Activated naive CD4-positive, alpha-beta T cell treated with anti-CD3 and anti-CD28 coated beads, Interleukin-2, amount 50 U/mL, for 16 hours (primary cell): ENCODE measurements at regions not wholly inside any gene's neighbourhood (a gene's known extent, or its start where the extent isn't known, plus 50 kb on each side); places are given as distances from the start of the nearest gene placed in this dataset.

Source experiments
- DNase-seq: peaks from one replicate; pipeline ENCODE4 v3.0.0-alpha.2; 2020

GRCh38 chr2:7878786-7879482 is 802.9 kb upstream of the ID2 start:
- no peak for DNase-seq

DNA sequence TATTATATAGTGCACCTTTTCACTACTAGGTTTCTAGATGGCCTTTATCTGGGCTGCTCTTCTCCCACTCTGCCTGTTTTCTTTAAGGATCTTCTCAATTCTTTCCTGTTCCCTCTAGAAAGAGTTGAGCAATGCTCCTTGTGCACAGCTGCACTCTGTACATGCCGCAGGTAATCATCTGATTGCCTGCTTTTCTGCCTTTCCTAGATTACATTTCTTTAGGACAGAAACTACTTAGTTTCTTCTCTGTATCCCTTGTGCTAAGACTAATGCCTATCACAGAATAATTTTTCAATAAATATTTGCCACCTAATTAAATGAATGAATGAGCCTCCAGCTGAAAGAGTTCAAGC is 802.4 kb upstream of the ID2 start:
- no peak for DNase-seq

- DNase-seq, result no peak
Observed at GRCh38 chr2:7880126-7880525, 801.7 kb upstream of the ID2 start.

DNA sequence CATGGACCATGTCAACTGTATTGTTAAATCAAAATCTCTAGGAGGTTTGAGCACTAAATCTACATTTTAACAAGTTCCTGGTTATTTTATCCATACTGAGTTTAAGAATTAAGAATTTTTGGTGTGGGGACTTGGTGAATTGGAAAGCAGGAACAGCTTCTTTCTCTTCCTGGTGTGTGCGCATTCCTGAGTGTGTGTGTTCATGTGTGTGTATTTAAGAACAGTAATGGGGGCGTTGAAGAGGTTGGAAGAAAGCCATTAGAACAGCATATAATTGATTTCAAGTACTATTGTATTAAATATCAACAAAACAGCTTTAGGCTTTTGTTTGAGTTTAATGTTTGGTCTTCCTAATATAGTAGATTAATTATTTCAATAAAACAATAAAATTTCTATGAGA is 801.3 kb upstream of the ID2 start:
- DNase-seq, result no peak

GRCh38 chr2:7881063-7881462 is 800.8 kb upstream of the ID2 start:
- no peak for DNase-seq

DNA sequence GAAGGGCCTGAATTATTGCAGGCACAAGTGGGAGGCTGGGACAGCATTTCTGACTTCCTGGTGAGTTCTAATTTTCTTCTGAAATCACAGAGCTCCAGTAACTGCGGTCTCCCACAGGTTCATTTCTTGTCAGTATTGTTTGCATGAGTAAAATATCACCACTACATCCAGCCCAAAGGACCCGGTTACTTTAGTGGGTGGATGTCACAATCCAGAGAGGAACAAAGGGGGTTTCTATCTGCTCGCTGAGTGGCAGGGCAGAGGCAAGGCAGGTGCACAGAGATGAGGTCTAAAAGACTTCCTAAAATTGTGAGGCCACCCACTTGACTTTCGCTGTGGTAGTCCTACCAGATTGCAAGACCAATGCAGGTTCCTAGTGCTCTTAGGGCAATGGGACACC is 800.4 kb upstream of the ID2 start:
- no peak for DNase-seq

DNA sequence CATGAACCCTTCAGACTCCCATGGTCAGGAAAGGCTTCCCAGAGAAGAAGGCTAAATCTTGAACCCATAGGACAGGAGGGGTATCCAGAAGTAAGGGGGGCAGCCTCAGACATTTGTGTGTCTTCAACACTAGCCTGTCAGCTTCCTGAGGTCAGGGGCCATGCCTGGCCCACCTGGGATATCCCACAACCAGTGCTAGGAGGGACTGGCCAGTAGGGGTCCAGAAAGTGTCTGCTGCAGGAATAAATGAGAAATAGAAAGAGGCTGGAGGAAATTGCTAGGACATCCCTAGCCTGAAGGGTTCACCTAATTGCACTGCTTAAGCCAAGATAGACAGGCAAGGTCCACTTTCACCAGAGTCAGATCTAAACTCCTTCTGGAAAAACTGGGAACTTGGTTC is 799.6 kb upstream of the ID2 start:
- no peak for DNase-seq

GRCh38 chr2:7884338-7884737 is 797.5 kb upstream of the ID2 start:
- DNase-seq, result no peak

- DNase-seq, result no peak
Observed at GRCh38 chr2:7886666-7887065, 795.2 kb upstream of the ID2 start.

- no peak for DNase-seq
Observed at GRCh38 chr2:7887441-7887840, 794.4 kb upstream of the ID2 start.

DNA sequence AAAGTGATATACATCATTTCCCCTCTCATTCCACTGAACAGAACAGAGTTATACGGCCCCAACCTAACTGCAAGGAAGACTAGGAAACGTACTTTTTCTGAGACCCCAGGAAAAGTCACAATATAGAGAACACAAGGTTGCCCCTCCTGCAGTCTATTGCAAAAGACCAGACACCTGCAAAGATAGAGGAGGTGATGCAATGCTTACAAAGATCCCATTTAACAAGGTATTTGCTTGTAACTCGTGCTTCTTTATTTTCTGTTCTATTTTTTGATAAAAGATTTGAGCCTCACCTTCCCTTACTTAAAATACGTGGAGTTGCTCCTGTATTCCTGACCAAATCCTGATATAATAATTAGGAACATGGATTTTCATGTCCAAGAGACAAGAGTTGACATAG is 793.0 kb upstream of the ID2 start:
- DNase-seq, result no peak

GRCh38 chr2:7891312-7891711 is 790.5 kb upstream of the ID2 start:
- no peak for DNase-seq

GRCh38 chr2:7895289-7895688 is 786.6 kb upstream of the ID2 start:
- no peak for DNase-seq

DNA sequence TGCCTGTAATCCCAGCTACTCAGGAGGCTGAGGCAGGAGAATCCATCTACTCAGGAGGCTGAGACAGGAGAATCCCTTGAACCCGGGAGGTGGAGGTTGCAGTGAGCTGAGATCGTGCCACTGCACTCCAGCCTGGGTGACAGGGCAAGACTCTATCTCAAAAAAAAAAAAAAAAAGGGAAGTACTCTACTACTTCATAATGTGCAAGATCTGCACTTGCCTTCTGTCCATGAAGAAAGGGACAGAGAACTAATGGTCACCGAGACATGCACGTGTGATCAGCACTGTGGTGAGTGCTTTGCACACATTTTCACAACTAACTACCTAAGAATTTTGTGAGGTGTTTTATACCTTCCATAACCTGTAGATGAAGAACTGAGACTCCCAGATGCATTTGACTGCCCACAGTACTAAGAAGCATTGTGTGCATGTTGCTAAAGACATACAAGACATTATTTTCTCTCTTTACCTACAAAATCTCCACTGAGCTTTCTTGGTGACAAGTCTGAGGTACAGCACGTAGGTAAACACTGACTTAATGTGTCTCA is 784.8 kb upstream of the ID2 start:
- DNase-seq, result no peak

GRCh38 chr2:7899241-7899640 is 782.6 kb upstream of the ID2 start:
- DNase-seq, result no peak

GRCh38 chr2:7899923-7900322 is 781.9 kb upstream of the ID2 start:
- no peak for DNase-seq

GRCh38 chr2:7900593-7900992 is 781.3 kb upstream of the ID2 start:
- DNase-seq, result no peak

- DNase-seq, result no peak
Observed at GRCh38 chr2:7902251-7902765, 779.5 kb upstream of the ID2 start.

- DNase-seq, result no peak
Observed at GRCh38 chr2:7904319-7904718, 777.5 kb upstream of the ID2 start.

- DNase-seq, result no peak
Observed at GRCh38 chr2:7905756-7906155, 776.1 kb upstream of the ID2 start.

DNA sequence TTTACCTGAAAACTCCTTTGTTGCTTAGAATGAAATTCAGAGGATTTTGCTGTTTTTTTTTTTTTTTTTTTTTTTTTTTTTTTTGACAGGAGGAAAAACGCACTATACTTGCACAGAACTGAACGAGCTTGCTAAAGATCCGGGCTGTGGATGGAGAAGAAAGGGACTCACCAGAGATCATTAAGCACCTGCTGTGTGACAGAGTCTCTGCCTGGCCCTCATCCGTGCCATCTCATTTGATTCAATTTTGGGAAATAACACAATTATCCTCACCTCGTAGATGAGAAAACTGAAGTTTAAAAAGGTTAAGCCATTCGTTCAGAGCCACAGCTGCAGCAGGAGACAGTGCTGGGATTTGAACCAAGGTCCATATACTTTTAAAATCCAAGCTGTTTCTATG is 775.4 kb upstream of the ID2 start:
- DNase-seq, result no peak

DNA sequence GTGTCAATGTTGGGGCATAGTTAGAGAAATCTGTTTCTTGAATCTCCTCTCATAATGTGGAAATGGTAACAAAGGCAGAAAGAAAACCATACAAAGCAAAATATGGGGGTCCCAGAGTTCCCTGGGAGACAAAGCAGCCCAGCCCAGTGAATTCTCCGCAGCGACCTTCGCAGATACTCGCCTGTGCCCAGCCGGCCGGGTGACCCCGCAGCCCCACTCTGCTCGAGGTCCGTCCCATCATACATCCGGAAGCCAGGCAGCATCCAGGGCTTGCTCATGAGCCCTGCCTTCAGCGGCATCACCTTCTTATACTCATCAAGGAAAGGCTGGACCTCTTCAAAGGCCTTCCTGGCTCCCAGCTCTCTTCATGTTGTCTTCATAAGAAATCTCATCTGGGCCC is 774.8 kb upstream of the ID2 start:
- DNase-seq, result no peak

- no peak for DNase-seq
Observed at GRCh38 chr2:7910752-7911151, 771.1 kb upstream of the ID2 start.

DNA sequence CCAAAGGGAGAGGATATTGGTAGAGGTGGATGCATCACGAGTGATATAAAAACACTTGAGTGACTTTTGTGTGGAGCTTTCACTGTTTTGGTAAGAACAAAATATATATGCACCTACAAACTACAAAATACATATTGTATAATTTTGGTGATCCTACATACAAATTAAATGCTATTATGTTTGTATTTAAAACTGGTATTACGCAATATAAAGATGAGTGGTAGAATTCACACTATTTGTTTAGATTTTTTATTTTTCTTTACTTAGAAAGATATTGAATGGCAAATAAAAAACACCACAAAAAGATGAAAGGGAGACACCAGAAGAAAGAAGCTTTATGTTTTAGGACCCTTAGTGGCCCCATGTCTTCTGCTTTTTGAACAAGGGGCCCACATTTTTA is 770.7 kb upstream of the ID2 start:
- DNase-seq, result no peak

- DNase-seq, result no peak
Observed at GRCh38 chr2:7913974-7914373, 767.9 kb upstream of the ID2 start.
